Lower leg skin (tissue), 4 donors: ENCODE measurements at regions not wholly inside any gene's neighbourhood (a gene's known extent, or its start where the extent isn't known, plus 50 kb on each side); places are given as distances from the start of the nearest gene placed in this dataset.

Source experiments
- DNase-seq, 2 donors: peaks; one replicate each; pipeline ENCODE4 v3.0.0-alpha.2; 2019; ENCODE audit warnings: low spot score in 2 of 2
- H3K4me3 ChIP-seq: fragments of 200-600 bp; sonication (generic); 2 replicates; pipeline ENCODE4 v1.5.1; 2017; ENCODE audit warnings: mild to moderate bottlenecking, low read depth; ENCODE audit not compliant: poor library complexity, severe bottlenecking
- POLR2A ChIP-seq, 2 donors: fragments of 450-650 bp; IDR thresholded peaks; one replicate each; pipeline ENCODE4 v1.6.1; 2016 to 2017; ENCODE audit warnings: antibody characterized with exemption in 2 of 2, mild to moderate bottlenecking in 1 of 2, moderate library complexity in 1 of 2
- WGBS, 2 donors: methylation state at CpG; one replicate each; pipeline ENCODE4 v1.1.5; 2018; 5-methylcytosine and 5-hydroxymethylcytosine counted together
- intact Hi-C: fragments of 100-400 bp; cut with DNase I; formaldehyde crosslinking; loops from one replicate; pipeline ENCODE4 v1.15.0; 2023; ENCODE audit warnings: low total_unique reads
- TF ChIP-seq, protein P1 (sequence below), 3 donors: fragments of 450-650 bp; IDR thresholded peaks; one replicate each; pipeline ENCODE4 v1.5.1; 2016; ENCODE audit warnings: antibody characterized with exemption in 3 of 3, mild to moderate bottlenecking in 3 of 3, moderate library complexity in 2 of 3

DNA sequence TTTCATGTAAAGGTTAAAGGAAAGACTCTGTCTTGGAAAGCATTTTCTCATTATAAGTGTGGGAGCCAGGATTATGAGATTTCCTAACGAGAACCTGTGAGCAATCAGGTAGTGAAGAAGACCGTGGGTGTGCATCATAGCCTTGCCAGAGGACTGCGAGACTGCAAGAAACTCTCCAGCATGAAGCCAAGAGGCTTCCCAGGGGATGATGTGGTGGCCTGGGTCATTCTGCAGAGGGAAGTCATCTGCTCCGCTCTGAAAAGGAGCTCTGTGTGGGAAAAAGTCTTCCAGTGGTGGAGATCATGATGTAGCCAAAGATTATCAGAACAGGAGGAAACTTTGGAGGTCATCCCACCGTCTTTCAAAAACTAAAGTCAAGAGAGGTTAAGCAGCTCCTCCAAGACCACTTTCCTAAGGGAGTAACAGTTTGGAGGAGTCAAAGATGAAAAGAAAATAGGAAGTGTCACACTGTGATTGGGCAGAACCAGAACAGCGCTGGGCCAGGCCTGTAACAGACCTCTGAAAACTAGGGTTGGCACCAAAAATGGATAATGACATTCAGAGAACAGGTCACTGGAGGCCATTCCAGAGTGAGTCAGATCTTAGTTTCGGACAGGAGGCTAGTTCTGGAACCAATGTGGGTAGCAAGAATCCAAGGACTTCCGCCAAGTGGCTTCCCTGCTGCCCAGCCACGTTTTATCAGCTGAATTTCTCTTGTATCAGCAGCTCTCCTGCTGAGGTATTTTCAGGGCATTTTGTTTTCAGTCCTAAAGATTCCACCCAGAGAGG, 113.0 kb downstream of the LRATD1 start:
- DNase-seq, result no peak
- 55 to 66% methylated on average over 9 of the region's 9 CpGs for WGBS, 2 donors
- TF ChIP-seq, protein P1, sequence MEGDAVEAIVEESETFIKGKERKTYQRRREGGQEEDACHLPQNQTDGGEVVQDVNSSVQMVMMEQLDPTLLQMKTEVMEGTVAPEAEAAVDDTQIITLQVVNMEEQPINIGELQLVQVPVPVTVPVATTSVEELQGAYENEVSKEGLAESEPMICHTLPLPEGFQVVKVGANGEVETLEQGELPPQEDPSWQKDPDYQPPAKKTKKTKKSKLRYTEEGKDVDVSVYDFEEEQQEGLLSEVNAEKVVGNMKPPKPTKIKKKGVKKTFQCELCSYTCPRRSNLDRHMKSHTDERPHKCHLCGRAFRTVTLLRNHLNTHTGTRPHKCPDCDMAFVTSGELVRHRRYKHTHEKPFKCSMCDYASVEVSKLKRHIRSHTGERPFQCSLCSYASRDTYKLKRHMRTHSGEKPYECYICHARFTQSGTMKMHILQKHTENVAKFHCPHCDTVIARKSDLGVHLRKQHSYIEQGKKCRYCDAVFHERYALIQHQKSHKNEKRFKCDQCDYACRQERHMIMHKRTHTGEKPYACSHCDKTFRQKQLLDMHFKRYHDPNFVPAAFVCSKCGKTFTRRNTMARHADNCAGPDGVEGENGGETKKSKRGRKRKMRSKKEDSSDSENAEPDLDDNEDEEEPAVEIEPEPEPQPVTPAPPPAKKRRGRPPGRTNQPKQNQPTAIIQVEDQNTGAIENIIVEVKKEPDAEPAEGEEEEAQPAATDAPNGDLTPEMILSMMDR (IDR thresholded peaks at IDR 0.05), result no peak
- no peak for TF ChIP-seq POLR2A (IDR thresholded peaks at IDR 0.05)
- H3K4me3 ChIP-seq, result no peak overlapping the region
- intact Hi-C loops, result no loop called here

GRCh38 chr2:14746133-14746532, 113.6 kb downstream of the LRATD1 start:
- no peak for DNase-seq
- TF ChIP-seq, protein P1 (IDR thresholded peaks at IDR 0.05), result no peak
- no peak for TF ChIP-seq POLR2A (IDR thresholded peaks at IDR 0.05)
- no peak overlapping the region for H3K4me3 ChIP-seq
- 90 to 94% methylated on average over 7 of the region's 7 CpGs for WGBS, 2 donors
- intact Hi-C loops, result no loop called here

GRCh38 chr2:14747447-14747846, 114.9 kb downstream of the LRATD1 start:
- DNase-seq, result no peak
- TF ChIP-seq, protein P1 (IDR thresholded peaks at IDR 0.05), result no peak
- TF ChIP-seq POLR2A (IDR thresholded peaks at IDR 0.05), result no peak
- H3K4me3 ChIP-seq, result no peak overlapping the region
- intact Hi-C loops, result no loop called here
- 89 to 90% methylated on average over 5 of the region's 5 CpGs for WGBS, 2 donors

- DNase-seq, result no peak
- no peak for TF ChIP-seq POLR2A (IDR thresholded peaks at IDR 0.05)
- intact Hi-C loops, result no loop called here
- no peak overlapping the region for H3K4me3 ChIP-seq
- 54 to 65% methylated on average over 1 of the region's 1 CpG for WGBS, 2 donors
Measured at GRCh38 chr2:14749884-14750283, 117.4 kb downstream of the LRATD1 start.

DNA sequence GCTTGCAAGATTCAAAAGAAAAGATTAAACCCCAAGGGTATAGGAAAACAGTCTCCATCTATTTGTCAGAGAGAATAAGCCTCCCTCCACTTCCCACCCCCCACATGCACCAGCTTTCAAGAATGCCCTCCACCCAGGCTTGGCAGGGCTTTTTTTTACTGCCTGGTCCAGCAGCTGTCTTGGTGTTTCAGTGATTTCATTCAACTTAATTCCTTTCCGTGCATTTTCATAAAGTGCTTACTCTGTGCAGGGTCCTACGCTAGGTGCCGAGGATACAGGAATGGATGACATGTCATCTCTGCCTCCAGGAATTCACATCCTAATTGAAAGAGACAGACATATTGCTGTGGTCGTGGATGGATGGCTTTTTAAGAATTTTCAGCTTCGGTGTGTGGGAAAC, 117.9 kb downstream of the LRATD1 start:
- H3K4me3 ChIP-seq, result no peak overlapping the region
- 86 to 94% methylated on average over 5 of the region's 5 CpGs for WGBS, 2 donors
- no peak for DNase-seq
- intact Hi-C loops, result no loop called here
- TF ChIP-seq, protein P1 (IDR thresholded peaks at IDR 0.05), result no peak
- TF ChIP-seq POLR2A (IDR thresholded peaks at IDR 0.05), result no peak

DNA sequence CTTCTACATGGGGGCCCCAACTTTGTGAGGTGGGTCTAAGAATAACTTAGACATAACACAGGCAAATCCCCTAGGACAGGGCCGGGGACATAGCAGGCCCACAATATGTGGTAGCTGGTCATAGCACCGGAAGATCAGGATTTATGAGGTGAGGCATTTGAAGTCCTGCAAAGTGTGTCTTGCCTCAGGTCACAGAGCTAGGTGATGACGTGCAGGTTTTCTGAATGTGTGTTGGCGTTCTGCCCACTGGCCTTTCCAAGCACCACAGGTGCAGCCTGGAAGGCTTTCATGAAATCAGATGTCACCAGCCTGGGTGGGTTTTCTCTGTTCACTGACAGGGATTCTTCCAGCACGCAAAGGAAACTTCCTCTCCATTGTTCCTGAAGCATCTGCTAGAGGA, 119.1 kb downstream of the LRATD1 start:
- 42 to 53% methylated on average over 4 to 5 of the region's 5 CpGs for WGBS, 2 donors
- TF ChIP-seq, protein P1 (IDR thresholded peaks at IDR 0.05), result no peak
- no peak for TF ChIP-seq POLR2A (IDR thresholded peaks at IDR 0.05)
- H3K4me3 ChIP-seq, result no peak overlapping the region
- no peak for DNase-seq
- intact Hi-C loops, result no loop called here
